Upper lobe of right lung (tissue), 1 donor: ENCODE measurements at regions not wholly inside any gene's neighbourhood (a gene's known extent, or its start where the extent isn't known, plus 50 kb on each side); places are given as distances from the start of the nearest gene placed in this dataset.

ENCODE experiments used
- ATAC-seq: fragments of 200-7000 bp; cut with Tn5 transposase; one replicate; pipeline ENCODE4 v1.9.1; 2020; ENCODE audit warnings: mild to moderate bottlenecking, moderate library complexity
- DNase-seq: peaks from one replicate; pipeline ENCODE4 v3.0.0-alpha.2; 2020
- H3K27ac ChIP-seq: fragments of 200-600 bp; one replicate; pipeline ENCODE4 v1.8.0; 2022
- H3K27me3 ChIP-seq: fragments of 200-600 bp; one replicate; pipeline ENCODE4 v1.8.0; 2022; ENCODE audit warnings: mild to moderate bottlenecking
- H3K36me3 ChIP-seq: fragments of 200-600 bp; one replicate; pipeline ENCODE4 v1.8.0; 2022
- H3K4me1 ChIP-seq: fragments of 200-600 bp; one replicate; pipeline ENCODE4 v1.8.0; 2022
- H3K4me3 ChIP-seq: fragments of 200-600 bp; one replicate; pipeline ENCODE4 v1.8.0; 2022; ENCODE audit warnings: mild to moderate bottlenecking
- H3K9me3 ChIP-seq: fragments of 200-600 bp; one replicate; pipeline ENCODE4 v1.8.0; 2022
- intact Hi-C: fragments of 100-400 bp; cut with DNase I; formaldehyde crosslinking; loops from one replicate; pipeline ENCODE4 v1.11.0; 2022
- TF ChIP-seq, protein P1 (sequence below): fragments of 200-600 bp; IDR thresholded peaks from one replicate; pipeline ENCODE4 v1.8.0; 2022; ENCODE audit warnings: antibody characterized with exemption
- donor health status: DM: no; HTN: yes; CAD: no; lungs with severe emphysema.

DNA sequence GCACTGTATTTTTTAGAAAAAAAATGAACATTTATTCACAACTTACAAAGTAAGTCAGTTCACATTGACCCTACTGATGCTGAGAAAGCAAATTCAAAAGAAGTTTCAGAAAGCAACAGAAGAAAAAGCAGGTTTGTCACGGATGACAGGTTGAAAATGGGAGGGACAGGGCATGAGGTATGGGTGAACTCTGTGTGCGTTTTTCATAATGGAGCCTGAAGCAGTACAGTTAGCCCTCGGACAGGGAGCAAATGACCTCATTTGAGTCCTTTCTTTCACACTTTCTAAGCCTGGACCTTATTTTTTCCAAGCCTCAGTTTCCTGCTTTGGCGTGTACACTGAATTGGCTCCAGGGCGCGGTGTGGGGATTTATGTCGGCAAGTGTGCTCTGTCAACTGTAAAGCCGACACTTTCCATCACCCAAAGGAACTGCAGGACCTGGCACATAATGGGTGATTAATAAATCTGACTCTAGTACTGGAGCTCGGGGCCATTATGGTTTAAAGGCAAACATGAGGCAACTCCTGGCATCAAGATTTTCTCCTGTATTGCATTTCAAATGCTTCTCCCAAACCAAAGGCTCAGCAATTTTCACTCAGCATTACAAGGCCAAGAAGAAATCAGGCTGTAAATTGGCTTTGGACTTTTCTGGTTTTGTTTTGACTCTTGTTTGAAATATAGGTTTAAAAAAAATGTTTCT is 345.5 kb upstream of the DUSP10 start:
- no peak overlapping the region for H3K4me3 ChIP-seq
- TF ChIP-seq, protein P1, sequence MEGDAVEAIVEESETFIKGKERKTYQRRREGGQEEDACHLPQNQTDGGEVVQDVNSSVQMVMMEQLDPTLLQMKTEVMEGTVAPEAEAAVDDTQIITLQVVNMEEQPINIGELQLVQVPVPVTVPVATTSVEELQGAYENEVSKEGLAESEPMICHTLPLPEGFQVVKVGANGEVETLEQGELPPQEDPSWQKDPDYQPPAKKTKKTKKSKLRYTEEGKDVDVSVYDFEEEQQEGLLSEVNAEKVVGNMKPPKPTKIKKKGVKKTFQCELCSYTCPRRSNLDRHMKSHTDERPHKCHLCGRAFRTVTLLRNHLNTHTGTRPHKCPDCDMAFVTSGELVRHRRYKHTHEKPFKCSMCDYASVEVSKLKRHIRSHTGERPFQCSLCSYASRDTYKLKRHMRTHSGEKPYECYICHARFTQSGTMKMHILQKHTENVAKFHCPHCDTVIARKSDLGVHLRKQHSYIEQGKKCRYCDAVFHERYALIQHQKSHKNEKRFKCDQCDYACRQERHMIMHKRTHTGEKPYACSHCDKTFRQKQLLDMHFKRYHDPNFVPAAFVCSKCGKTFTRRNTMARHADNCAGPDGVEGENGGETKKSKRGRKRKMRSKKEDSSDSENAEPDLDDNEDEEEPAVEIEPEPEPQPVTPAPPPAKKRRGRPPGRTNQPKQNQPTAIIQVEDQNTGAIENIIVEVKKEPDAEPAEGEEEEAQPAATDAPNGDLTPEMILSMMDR: no peak
- intact Hi-C loops: no loop called here

DNA sequence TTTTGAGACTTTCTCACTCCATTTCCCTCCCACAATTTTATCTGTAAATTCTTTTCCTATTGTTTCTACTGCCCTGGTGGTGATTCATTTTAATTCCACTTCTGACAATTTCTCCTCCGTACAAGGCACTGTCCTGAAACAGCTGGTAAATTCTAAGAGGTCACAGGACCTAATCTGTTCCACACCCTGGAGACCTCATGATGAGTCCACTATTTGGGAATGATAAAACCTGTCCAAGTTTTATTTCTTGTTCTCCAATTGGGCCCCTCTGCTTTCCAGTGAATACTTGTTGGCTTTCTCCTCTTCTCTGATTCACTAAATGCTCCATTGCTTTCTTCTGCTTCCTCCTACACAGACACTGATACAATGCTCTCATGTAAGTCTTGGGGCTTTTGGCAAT is 343.1 kb upstream of the DUSP10 start:
- no peak overlapping the region for H3K27ac ChIP-seq
- H3K36me3 ChIP-seq: no peaks in the 10 kb centered on the region
- no peak overlapping the region for H3K4me3 ChIP-seq
- H3K4me1 ChIP-seq: no peaks in the 10 kb centered on the region
- DNase-seq: no peak
- no peaks in the 10 kb centered on the region for H3K27me3 ChIP-seq
- intact Hi-C loops: no loop called here
- ATAC-seq: no peak
- TF ChIP-seq, protein P1: no peak
- peaks cover 9% of the 10 kb centered on the region for H3K9me3 ChIP-seq

More for the DNA sequence above, 345.5 kb upstream of the DUSP10 start:
- DNase-seq (no peak), ATAC-seq (no peak)
- Histone ChIP-seq H3K27me3 (no peaks in the 10 kb centered on the region), H3K36me3 (no peaks in the 10 kb centered on the region), H3K4me1 (no peaks in the 10 kb centered on the region), H3K27ac (no peak overlapping the region), H3K9me3 (peaks cover 9% of the 10 kb centered on the region)

DNA sequence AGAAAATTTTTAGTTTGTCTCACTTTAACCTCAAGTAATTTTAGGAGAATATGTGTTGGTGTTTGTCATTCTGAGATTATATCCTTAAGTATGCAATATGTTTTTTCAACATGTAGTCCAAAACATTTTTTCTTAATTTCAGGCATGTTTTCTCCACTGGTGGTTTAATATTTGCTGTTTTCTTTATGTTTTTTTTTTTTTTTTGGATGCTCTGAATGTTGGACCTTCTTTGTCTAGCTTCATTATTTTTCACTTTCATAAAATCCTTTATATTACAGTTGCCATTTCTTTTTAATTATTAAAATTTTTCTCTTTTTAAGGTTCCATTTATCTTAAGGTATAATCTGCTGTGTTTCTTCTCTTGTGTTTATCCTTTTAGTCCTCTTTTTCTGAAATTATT is 342.2 kb upstream of the DUSP10 start:
- intact Hi-C loops: no loop called here

DNA sequence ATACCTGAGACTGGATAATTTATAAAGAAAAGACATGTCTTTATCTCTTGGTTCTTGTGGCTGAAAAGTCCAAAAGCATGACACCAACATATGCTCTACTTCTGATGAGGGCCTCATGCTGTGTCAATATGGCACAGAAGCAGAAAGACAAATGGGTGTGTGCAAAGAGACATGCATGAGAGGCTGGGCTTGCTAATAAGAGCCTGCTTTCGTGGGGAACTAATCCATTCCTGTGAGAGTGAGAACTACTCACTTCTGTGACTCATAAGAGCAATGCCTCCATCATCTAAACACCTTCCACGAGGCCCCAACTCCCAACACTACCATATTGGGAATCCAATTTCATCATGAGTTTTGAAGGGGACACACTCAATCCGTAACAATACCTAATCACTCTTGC is 340.0 kb upstream of the DUSP10 start:
- H3K4me1 ChIP-seq: no peaks in the 10 kb centered on the region
- no peak overlapping the region for H3K4me3 ChIP-seq
- ATAC-seq: no peak
- no peaks in the 10 kb centered on the region for H3K36me3 ChIP-seq
- peaks cover 9% of the 10 kb centered on the region for H3K9me3 ChIP-seq
- no peak for DNase-seq
- H3K27me3 ChIP-seq: no peaks in the 10 kb centered on the region
- TF ChIP-seq, protein P1: no peak
- intact Hi-C loops: no loop called here
- H3K27ac ChIP-seq: no peak overlapping the region

More for the DNA sequence above, 342.2 kb upstream of the DUSP10 start:
- TF ChIP-seq, protein P1: no peak
- ATAC-seq: no peak
- Histone ChIP-seq H3K27me3 (no peaks in the 10 kb centered on the region), H3K4me3 (no peak overlapping the region), H3K4me1 (no peaks in the 10 kb centered on the region), H3K9me3 (peaks cover 9% of the 10 kb centered on the region), H3K36me3 (no peaks in the 10 kb centered on the region), H3K27ac (no peak overlapping the region)
- DNase-seq: no peak

DNA sequence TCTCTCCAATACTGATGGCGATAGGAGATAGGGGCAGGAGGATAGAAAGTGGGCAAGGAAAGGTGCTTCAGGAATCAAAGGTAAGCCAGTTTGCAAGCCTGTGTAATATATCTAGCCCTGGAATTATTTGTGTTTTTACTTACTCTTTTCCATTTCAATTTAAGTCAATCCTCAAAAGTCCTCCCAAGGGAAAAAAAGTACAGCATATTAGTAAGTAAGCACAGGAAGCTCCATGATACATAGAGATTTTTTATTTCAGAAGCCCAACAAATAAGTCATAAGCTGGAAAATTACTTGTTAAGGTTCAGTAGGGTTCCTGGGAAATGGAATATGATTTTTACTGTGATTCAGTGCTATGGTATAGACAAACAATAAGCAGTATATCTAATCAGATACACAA is 337.7 kb upstream of the DUSP10 start:
- no peaks in the 10 kb centered on the region for H3K4me1 ChIP-seq
- DNase-seq (no peak), ATAC-seq (no peak)
- TF ChIP-seq, protein P1: no peak
- H3K27ac ChIP-seq: no peak overlapping the region
- intact Hi-C loops: no loop called here
- no peaks in the 10 kb centered on the region for H3K27me3 ChIP-seq
- peaks cover 9% of the 10 kb centered on the region for H3K9me3 ChIP-seq
- no peak overlapping the region for H3K4me3 ChIP-seq
- no peaks in the 10 kb centered on the region for H3K36me3 ChIP-seq

DNA sequence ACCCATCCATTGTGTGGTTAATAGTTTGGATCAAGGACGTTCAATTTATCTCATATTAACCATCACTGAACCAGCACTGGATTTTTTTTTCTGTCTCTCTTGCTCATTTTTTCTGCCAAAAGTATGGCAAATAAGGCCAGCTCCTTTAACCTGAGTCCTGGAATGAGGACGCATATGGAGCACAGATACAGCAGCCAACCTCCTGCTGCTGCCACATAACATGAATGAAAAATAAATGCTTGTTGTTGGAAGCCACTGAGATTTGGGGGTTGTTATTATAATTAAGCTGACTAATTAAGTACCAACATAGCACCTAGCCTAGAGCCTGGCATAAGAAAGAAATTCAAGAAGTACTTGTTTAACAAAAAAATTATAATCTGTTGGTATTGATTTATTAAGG is 335.3 kb upstream of the DUSP10 start:
- TF ChIP-seq, protein P1: no peak
- intact Hi-C loops: no loop called here
- H3K27ac ChIP-seq: no peak overlapping the region
- H3K4me3 ChIP-seq: no peak overlapping the region
- H3K36me3 ChIP-seq: no peaks in the 10 kb centered on the region
- no peaks in the 10 kb centered on the region for H3K4me1 ChIP-seq
- H3K27me3 ChIP-seq: no peaks in the 10 kb centered on the region
- no peak for ATAC-seq
- no peak for DNase-seq
- no peaks in the 10 kb centered on the region for H3K9me3 ChIP-seq
